ENCODE measurements at regions not wholly inside any gene's neighbourhood (a gene's known extent, or its start where the extent isn't known, plus 50 kb on each side); places are given as distances from the start of the nearest gene placed in this dataset.
A peak's percentile ranks its signal among the peaks of the same experiment; 100 is the strongest.

DNA sequence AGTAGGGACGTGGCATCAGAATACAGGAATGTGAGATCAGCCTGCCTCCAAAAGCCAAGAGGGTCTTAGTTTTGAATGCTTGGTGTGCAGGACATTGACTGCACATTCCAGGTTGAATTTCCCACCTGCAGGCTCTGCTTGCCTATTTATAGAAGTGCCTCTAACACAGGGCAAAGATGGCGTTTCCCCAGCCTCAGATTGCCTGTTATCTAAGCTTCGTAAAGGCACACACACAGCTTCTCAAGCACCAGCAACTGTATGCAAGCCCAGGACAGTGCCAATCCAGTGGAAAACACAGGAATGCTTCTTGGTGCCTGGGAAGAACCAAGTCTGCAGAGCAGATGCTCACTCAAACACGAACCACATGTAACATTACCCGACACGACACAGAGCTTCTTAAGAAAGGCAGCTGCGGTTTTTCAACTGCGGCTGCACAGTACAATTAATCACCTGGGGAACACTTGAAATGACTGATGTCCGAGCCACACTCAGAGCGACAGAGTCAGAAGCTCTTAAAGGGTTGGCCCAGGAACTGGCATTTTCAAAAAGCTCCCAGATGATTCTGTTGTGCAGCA, 90.0 kb upstream of the ANKRD34C start:
- DNase-seq, result no peak
- no peak for TF ChIP-seq POLR2A (IDR thresholded peaks at IDR 0.05)
- TF ChIP-seq, protein P1, sequence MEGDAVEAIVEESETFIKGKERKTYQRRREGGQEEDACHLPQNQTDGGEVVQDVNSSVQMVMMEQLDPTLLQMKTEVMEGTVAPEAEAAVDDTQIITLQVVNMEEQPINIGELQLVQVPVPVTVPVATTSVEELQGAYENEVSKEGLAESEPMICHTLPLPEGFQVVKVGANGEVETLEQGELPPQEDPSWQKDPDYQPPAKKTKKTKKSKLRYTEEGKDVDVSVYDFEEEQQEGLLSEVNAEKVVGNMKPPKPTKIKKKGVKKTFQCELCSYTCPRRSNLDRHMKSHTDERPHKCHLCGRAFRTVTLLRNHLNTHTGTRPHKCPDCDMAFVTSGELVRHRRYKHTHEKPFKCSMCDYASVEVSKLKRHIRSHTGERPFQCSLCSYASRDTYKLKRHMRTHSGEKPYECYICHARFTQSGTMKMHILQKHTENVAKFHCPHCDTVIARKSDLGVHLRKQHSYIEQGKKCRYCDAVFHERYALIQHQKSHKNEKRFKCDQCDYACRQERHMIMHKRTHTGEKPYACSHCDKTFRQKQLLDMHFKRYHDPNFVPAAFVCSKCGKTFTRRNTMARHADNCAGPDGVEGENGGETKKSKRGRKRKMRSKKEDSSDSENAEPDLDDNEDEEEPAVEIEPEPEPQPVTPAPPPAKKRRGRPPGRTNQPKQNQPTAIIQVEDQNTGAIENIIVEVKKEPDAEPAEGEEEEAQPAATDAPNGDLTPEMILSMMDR (IDR thresholded peaks at IDR 0.05), result no peak
- intact Hi-C loops (cut with DNase I; ENCODE audit: low total_unique reads), result no loop called here
- no peak overlapping the region for H3K27ac ChIP-seq
- H3K4me3 ChIP-seq, result no peak overlapping the region
- H3K4me1 ChIP-seq, result no peaks in the 10 kb centered on the region
- H3K36me3 ChIP-seq, result no peaks in the 10 kb centered on the region
- H3K9me3 ChIP-seq, result no peaks in the 10 kb centered on the region
- H3K27me3 ChIP-seq, result no peaks in the 10 kb centered on the region

DNA sequence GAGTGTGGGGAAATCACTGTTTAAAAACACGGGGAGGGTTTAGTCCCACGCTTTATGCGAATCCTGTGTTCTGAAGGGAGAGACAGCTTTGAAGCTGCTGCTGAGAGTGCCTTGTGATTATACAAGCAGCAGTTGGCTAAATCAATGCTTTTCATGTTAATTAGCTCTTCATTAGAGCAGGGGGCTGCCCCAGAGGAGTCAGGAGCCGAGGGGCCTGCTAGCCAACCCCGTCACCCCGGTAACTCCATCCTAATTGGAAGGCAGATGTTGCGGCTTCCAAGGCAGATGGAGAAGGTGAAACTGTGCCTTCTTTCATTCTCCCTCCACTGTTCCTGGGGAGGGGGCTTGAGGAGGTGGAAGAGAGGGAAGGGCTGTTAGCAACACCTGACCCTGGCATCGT, 92.4 kb upstream of the ANKRD34C start:
- no peaks in the 10 kb centered on the region for H3K36me3 ChIP-seq
- no peak overlapping the region for H3K4me3 ChIP-seq
- TF ChIP-seq POLR2A (IDR thresholded peaks at IDR 0.05), result no peak
- TF ChIP-seq, protein P1 (IDR thresholded peaks at IDR 0.05), result no peak
- H3K4me1 ChIP-seq, result no peaks in the 10 kb centered on the region
- DNase-seq, result no peak
- H3K27me3 ChIP-seq, result no peaks in the 10 kb centered on the region
- H3K9me3 ChIP-seq, result no peaks in the 10 kb centered on the region
- no peak overlapping the region for H3K27ac ChIP-seq
- intact Hi-C loops (cut with DNase I; ENCODE audit: low total_unique reads), result no loop called here

DNA sequence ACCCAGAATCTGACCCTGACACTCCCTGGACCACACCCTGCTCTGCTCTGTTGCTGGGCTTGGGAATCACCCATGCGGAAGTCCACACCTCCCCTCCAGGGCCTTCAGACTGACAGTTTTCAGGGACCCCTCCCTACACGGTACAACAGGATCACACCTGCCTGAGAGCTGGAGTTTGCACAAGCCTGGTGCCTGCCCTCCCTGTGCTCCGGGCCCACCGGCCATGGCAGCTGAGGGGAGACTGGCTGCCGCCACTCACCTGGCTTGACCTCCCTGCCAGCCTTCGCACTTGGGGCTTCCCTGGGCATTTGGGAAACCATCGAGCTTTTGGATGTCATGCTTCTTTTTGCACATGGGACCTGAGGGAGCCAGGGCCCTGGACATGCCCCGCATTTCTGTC, 95.9 kb upstream of the ANKRD34C start:
- H3K27ac ChIP-seq, result no peak overlapping the region
- intact Hi-C loops (cut with DNase I; ENCODE audit: low total_unique reads), result no loop called here

DNA sequence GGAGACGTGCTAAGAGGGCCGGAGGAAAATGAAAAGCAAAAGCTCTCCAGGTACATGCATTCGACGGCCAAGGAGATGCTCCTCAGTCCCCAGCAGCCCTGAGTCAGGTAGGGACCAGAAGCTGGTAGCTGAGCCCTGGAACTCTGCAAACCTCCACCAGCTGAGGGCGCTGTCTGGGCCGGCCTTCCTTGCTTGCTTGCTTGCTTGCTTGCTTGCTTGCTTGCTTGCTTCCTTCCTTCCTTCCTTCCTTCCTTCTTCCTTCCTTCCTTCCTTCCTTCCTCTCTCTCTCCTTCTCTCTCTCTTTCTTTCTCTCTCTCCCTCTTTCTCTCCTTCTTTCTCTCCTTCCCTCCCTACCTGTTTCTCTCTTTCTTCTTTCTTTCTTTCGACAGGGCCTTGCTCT, 94.6 kb upstream of the RASGRF1 start:
- intact Hi-C loops (cut with DNase I; ENCODE audit: low total_unique reads), result no loop called here
- no peaks in the 10 kb centered on the region for H3K36me3 ChIP-seq
- no peak for DNase-seq

More for the DNA sequence above, 95.9 kb upstream of the ANKRD34C start:
- Histone ChIP-seq H3K9me3 (no peaks in the 10 kb centered on the region), H3K27me3 (no peaks in the 10 kb centered on the region), H3K4me3 (no peak overlapping the region), H3K4me1 (no peaks in the 10 kb centered on the region), H3K36me3 (no peaks in the 10 kb centered on the region)
- TF ChIP-seq, protein P1 (IDR thresholded peaks at IDR 0.05), result no peak
- TF ChIP-seq POLR2A (IDR thresholded peaks at IDR 0.05), result no peak
- DNase-seq, result no peak

DNA sequence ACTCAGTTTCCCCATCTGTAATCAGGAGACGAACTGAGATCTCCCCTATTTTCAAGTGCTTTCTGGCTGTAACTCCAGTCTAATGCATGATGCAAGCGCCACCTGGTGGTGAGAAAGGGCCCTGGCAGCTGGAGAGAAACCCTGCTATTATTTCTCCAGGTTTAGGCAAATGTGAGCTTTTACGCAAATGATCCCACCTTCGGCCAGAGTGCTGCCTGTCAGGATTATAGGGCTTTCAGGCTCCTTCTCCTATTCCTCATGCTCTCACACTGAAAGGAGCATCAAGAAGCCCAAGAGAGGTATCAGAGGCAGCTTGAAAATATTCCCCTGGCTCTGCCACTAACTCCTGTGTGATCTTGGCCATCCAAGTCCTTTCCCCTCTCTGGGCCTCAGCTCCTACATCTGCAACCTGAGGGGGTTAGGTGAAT, 93.9 kb upstream of the RASGRF1 start:
- Histone ChIP-seq H3K9me3 (no peaks in the 10 kb centered on the region), H3K4me3 (no peak overlapping the region), H3K27me3 (no peaks in the 10 kb centered on the region), H3K36me3 (no peaks in the 10 kb centered on the region), H3K4me1 (no peaks in the 10 kb centered on the region), H3K27ac (no peak overlapping the region)
- no peak for TF ChIP-seq POLR2A (IDR thresholded peaks at IDR 0.05)
- TF ChIP-seq, protein P1 (IDR thresholded peaks at IDR 0.05), result peak; percentile 82 to 93 (median 86)
- intact Hi-C loops (cut with DNase I; ENCODE audit: low total_unique reads), result no loop called here
- DNase-seq, result peak; percentile 71 to 73

More for the DNA sequence above, 94.6 kb upstream of the RASGRF1 start:
- Histone ChIP-seq H3K4me1 (no peaks in the 10 kb centered on the region), H3K27ac (no peak overlapping the region), H3K4me3 (no peak overlapping the region), H3K27me3 (no peaks in the 10 kb centered on the region), H3K9me3 (no peaks in the 10 kb centered on the region)
- TF ChIP-seq, protein P1 (IDR thresholded peaks at IDR 0.05), result no peak
- no peak for TF ChIP-seq POLR2A (IDR thresholded peaks at IDR 0.05)

Data from uterus (tissue), 3 donors.